HepG2 (cell line): ENCODE measurements at regions not wholly inside any gene's neighbourhood (a gene's known extent, or its start where the extent isn't known, plus 50 kb on each side); places are given as distances from the start of the nearest gene placed in this dataset.

Experiments used
- ATAC-seq: fragments of 200-7000 bp; cut with Tn5 transposase; 3 replicates; pipeline ENCODE4 v1.9.1; 2020; ENCODE audit warnings: mild to moderate bottlenecking, moderate library complexity
- BruUV-seq: library from RNA; stranded (reverse); fragments of 400-500 nt; replicated peaks from 2 replicates; lab custom pipeline; 2021; lab: Mats Ljungman, UMichigan
- CTCF ChIA-PET: fragments of 300-600 bp; formaldehyde crosslinking; extraction: SDS; loops from one replicate; lab custom pipeline; 2021; ENCODE audit warnings: low total read pairs, inconsistent platforms, low intra/inter-chr PET ratio; lab: Yijun Ruan, JAX
- POLR2A ChIA-PET: fragments of 350-600 bp; sonication (Branson Sonifier 250); formaldehyde crosslinking; loops from one replicate; lab custom pipeline; 2020; ENCODE audit warnings: antibody characterized with exemption, inconsistent platforms; lab: Yijun Ruan, JAX
- DNase-seq: peaks from one replicate; pipeline ENCODE4 v3.0.0-alpha.2; 2015; ENCODE audit warnings: low spot score
- FAIRE-seq: peaks from 3 replicates; lab custom pipeline; 2011; peaks lifted over from hg19 to GRCh38; lab: Jason Lieb, UNC
- H2AFZ ChIP-seq: one replicate; pipeline ENCODE4 v1.6.1; 2011; ENCODE audit warnings: low read length, inconsistent platforms
- H3K27ac ChIP-seq: fragments of 300-600 bp; 3 replicates; pipeline ENCODE4 v1.8.0; 2011; ENCODE audit warnings: mixed run types, mild to moderate bottlenecking, mixed read lengths, low read length, inconsistent platforms; ENCODE audit not compliant: insufficient read depth; ENCODE audit errors: extremely low read length
- H3K27me3 ChIP-seq, 2 experiments: fragments of 200-600 bp in 1 of 2; 2 replicates in 1 of 2; 3 replicates in 1 of 2; pipeline versions ENCODE4 v1.6.0 to v1.8.0; 2011; ENCODE audit warnings: low read length in 2 of 2, mild to moderate bottlenecking in 2 of 2, moderate library complexity in 2 of 2, inconsistent platforms in 1 of 2; ENCODE audit not compliant: insufficient read depth in 2 of 2, control insufficient read depth in 1 of 2
- H3K36me3 ChIP-seq, 2 experiments: fragments of 200-600 bp in 1 of 2; replicated peaks in 1 of 2; 2 replicates in 1 of 2; 3 replicates in 1 of 2; pipeline versions ENCODE4 v1.5.1 to v1.8.0; 2011; ENCODE audit warnings: low read length in 2 of 2, inconsistent platforms in 1 of 2; ENCODE audit not compliant: insufficient read depth in 2 of 2, control insufficient read depth in 1 of 2
- H3K4me1 ChIP-seq: 2 replicates; pipeline ENCODE4 v1.5.1; 2012; ENCODE audit warnings: low read length, inconsistent platforms; ENCODE audit not compliant: insufficient read depth
- H3K4me2 ChIP-seq: 2 replicates; pipeline ENCODE4 v1.6.0; 2011; ENCODE audit warnings: low read depth, low read length, inconsistent platforms
- H3K4me3 ChIP-seq, 3 experiments: fragments of 200-600 bp in 1 of 3; sonication (generic), shearing (Covaris generic) in 1 of 3; replicated peaks in 1 of 3; 2 replicates each; pipeline ENCODE4 v1.5.1; 2011 to 2016; ENCODE audit warnings: low read length in 3 of 3, inconsistent platforms in 2 of 3, low read depth in 2 of 3, mild to moderate bottlenecking in 2 of 3, control low read depth in 1 of 3, mixed read lengths in 1 of 3; ENCODE audit not compliant: insufficient read depth in 1 of 3
- H3K79me2 ChIP-seq: one replicate; pipeline ENCODE4 v1.6.1; 2011; ENCODE audit warnings: low read length, inconsistent platforms; ENCODE audit not compliant: insufficient read depth
- H3K9ac ChIP-seq: 2 replicates; pipeline ENCODE4 v1.6.0; 2011; ENCODE audit warnings: mild to moderate bottlenecking, low read depth, low read length, inconsistent platforms; ENCODE audit not compliant: insufficient read depth
- H3K9me3 ChIP-seq: 2 replicates; pipeline ENCODE4 v1.5.1; 2012; ENCODE audit warnings: mild to moderate bottlenecking, low read length
- H4K20me1 ChIP-seq: 2 replicates; pipeline ENCODE4 v1.6.0; 2011; ENCODE audit warnings: inconsistent platforms, mild to moderate bottlenecking, low read length, moderate library complexity; ENCODE audit not compliant: insufficient read depth
- CEBPG ChIP-seq: IDR thresholded peaks from 2 replicates; pipeline ENCODE4 v1.6.1; 2016
- HNRNPUL1 ChIP-seq: fragments of 200-400 bp; formaldehyde crosslinking; IDR thresholded peaks from 2 replicates; pipeline ENCODE4 v1.6.1; 2017; ENCODE audit warnings: low read depth, mild to moderate bottlenecking, low read length, moderate library complexity
- MXD4 ChIP-seq: IDR thresholded peaks from 2 replicates; pipeline ENCODE4 v1.6.1; 2016; ENCODE audit warnings: mild to moderate bottlenecking, missing biosample characterization, missing genetic modification reagents
- PITX1 ChIP-seq: sonication (generic); formaldehyde crosslinking; IDR thresholded peaks from 2 replicates; pipeline ENCODE4 v1.5.1; 2020; ENCODE audit warnings: mild to moderate bottlenecking, missing genetic modification reagents
- ZNF33B ChIP-seq: sonication (generic); formaldehyde crosslinking; IDR thresholded peaks from 2 replicates; pipeline ENCODE4 v1.5.1; 2020; ENCODE audit warnings: mild to moderate bottlenecking, missing genetic modification reagents
- ZNF629 ChIP-seq: sonication (generic); formaldehyde crosslinking; conservative IDR thresholded peaks from 2 replicates; pipeline ENCODE4 v1.5.0; 2020; ENCODE audit warnings: missing genetic modification reagents
- WGBS: methylation state at CpG from one replicate; pipeline ENCODE4 v1.1.6; 2017; ENCODE audit warnings: low lambda C conversion rate; 5-methylcytosine and 5-hydroxymethylcytosine counted together
- in situ Hi-C: cut with HindIII; loops from 2 replicates; pipeline ENCODE4 v1.10.0; 2017; ENCODE audit warnings: low pct_unique_long_range_greater_than_20kb; ENCODE audit not compliant: extremely low pct_ligation_motif_present
- intact Hi-C: fragments of 100-400 bp; cut with micrococcal nuclease; formaldehyde crosslinking; loops from one replicate; pipeline ENCODE4 v1.10.0; 2022; ENCODE audit not compliant: unreplicated experiment
- TF ChIP-seq, protein P1 (sequence below): fragments of 450-650 bp; IDR thresholded peaks from 2 replicates; pipeline ENCODE4 v1.6.1; 2017; ENCODE audit warnings: mild to moderate bottlenecking
- TF ChIP-seq, protein P2 (sequence below): sonication (generic); formaldehyde crosslinking; IDR thresholded peaks from 2 replicates; pipeline ENCODE4 v1.4.0; 2020; ENCODE audit warnings: low read depth, mild to moderate bottlenecking, missing genetic modification reagents
- TF ChIP-seq, protein P3 (sequence below): sonication (generic); formaldehyde crosslinking; IDR thresholded peaks from 2 replicates; pipeline ENCODE4 v1.5.1; 2020; ENCODE audit warnings: mild to moderate bottlenecking, missing genetic modification reagents, moderate library complexity

DNA sequence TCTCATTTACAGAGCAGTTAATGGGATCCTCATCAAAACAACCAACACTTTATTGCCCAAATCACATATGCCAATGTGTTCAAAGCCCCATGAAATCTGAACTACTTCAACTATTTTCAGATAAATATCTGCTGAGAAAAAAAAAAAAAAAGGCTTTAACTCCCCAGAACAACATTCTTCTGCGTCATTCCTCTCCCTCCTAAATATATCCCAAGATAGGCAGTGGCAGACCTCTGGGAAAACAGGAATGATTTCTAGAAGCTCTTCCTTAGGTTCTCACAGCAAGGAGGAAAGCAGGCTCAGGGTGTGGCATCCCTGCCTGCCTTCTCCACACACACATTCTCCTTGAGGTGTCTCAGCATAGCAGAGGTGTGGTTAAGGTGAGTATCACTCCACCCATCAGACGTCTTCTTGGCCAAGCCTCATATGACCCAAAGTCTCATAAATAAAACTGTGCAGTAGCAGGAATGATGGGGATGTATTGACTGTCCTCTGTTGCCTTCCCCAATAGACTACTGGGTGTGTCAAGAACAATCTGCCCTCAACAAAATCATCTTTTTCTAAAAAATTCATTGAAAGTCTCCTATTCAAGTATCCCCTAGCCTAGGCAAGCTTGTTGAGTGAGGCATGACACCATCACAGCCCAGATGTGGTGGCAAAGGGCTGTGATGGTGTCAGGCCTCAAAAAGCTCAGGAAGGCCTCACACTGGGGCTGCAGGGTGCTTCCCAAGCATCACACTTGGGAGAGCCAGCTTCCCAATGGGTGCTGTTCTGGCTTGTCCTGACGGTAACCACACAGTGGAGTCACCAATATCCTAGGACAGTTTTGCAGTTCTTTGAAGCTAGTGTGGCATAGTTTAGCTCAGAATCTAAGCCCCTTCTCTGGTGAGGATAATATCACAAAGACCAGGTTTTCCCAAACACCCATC, 135.4 kb upstream of the SOX9 start:
- no peak for TF ChIP-seq MXD4 (CRISPR knock-in tag)
- TF ChIP-seq, protein P1, sequence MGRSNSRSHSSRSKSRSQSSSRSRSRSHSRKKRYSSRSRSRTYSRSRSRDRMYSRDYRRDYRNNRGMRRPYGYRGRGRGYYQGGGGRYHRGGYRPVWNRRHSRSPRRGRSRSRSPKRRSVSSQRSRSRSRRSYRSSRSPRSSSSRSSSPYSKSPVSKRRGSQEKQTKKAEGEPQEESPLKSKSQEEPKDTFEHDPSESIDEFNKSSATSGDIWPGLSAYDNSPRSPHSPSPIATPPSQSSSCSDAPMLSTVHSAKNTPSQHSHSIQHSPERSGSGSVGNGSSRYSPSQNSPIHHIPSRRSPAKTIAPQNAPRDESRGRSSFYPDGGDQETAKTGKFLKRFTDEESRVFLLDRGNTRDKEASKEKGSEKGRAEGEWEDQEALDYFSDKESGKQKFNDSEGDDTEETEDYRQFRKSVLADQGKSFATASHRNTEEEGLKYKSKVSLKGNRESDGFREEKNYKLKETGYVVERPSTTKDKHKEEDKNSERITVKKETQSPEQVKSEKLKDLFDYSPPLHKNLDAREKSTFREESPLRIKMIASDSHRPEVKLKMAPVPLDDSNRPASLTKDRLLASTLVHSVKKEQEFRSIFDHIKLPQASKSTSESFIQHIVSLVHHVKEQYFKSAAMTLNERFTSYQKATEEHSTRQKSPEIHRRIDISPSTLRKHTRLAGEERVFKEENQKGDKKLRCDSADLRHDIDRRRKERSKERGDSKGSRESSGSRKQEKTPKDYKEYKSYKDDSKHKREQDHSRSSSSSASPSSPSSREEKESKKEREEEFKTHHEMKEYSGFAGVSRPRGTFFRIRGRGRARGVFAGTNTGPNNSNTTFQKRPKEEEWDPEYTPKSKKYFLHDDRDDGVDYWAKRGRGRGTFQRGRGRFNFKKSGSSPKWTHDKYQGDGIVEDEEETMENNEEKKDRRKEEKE = no peak
- ChIA-PET POLR2A (no interaction called here), CTCF (no interaction called here)
- Histone ChIP-seq H3K79me2 (no peaks in the 10 kb centered on the region), H3K27ac (no peak overlapping the region), H4K20me1 (no peaks in the 10 kb centered on the region), H3K4me2 (no peak overlapping the region), H3K27me3 (no peaks in the 10 kb centered on the region; a peak in 1 of 5 replicates), H3K9me3 (no peaks in the 10 kb centered on the region), H3K4me3 (no peak overlapping the region), H3K36me3 (no peaks in the 10 kb centered on the region), H3K4me1 (no peaks in the 10 kb centered on the region), H3K9ac (no peak overlapping the region), H2AFZ (no peak overlapping the region)
- intact Hi-C loops (no loop called here), in situ Hi-C loops (no loop called here)
- FAIRE-seq = no peak
- ATAC-seq = no peak
- DNase-seq = no peak
- WGBS = 9% methylated on average over 3 of the region's 3 CpGs
- no TSS peak for BruUV-seq

DNA sequence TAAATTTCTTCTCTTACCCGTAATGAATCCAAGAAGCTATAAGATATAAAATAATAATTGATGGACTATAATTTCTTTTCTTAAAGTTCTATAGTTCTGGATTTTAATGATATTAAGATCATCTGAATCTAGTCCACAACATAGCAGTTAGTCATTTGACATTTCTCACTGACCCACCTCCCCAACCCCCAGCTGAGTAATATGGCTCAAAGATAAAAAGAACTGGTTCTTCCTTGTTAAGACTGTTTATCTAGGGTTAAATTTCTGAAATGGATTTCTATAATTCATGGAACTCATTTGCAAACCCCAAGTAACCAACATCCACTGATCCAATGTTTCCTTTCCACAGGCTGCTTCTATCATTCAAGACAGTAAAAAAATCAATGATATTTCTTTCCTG, 133.9 kb upstream of the SOX9 start:
- FAIRE-seq (no peak), DNase-seq (no peak), ATAC-seq (no peak)
- no peaks in the 10 kb centered on the region; a peak in 1 of 5 replicates for H3K27me3 ChIP-seq
- POLR2A ChIA-PET = no interaction called here
- no peaks in the 10 kb centered on the region for H3K36me3 ChIP-seq
- H3K9ac ChIP-seq = no peak overlapping the region
- CTCF ChIA-PET = no interaction called here
- in situ Hi-C loops = no loop called here
- H4K20me1 ChIP-seq = no peaks in the 10 kb centered on the region
- no peak overlapping the region for H3K4me2 ChIP-seq
- BruUV-seq = no TSS peak
- H3K4me1 ChIP-seq = no peaks in the 10 kb centered on the region
- no peaks in the 10 kb centered on the region for H3K79me2 ChIP-seq
- H2AFZ ChIP-seq = no peak overlapping the region
- intact Hi-C loops = no loop called here
- H3K4me3 ChIP-seq = no peak overlapping the region
- no peaks in the 10 kb centered on the region for H3K9me3 ChIP-seq
- H3K27ac ChIP-seq = no peak overlapping the region
- WGBS = 2% methylated on average over 1 of the region's 1 CpG
- no peak for TF ChIP-seq PITX1 (CRISPR knock-in tag)
- TF ChIP-seq ZNF629 (CRISPR knock-in tag) = no peak
- TF ChIP-seq, protein P2, sequence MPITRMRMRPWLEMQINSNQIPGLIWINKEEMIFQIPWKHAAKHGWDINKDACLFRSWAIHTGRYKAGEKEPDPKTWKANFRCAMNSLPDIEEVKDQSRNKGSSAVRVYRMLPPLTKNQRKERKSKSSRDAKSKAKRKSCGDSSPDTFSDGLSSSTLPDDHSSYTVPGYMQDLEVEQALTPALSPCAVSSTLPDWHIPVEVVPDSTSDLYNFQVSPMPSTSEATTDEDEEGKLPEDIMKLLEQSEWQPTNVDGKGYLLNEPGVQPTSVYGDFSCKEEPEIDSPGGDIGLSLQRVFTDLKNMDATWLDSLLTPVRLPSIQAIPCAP (CRISPR knock-in tag) = no peak
- no peak for TF ChIP-seq MXD4 (CRISPR knock-in tag)
- TF ChIP-seq, protein P3, sequence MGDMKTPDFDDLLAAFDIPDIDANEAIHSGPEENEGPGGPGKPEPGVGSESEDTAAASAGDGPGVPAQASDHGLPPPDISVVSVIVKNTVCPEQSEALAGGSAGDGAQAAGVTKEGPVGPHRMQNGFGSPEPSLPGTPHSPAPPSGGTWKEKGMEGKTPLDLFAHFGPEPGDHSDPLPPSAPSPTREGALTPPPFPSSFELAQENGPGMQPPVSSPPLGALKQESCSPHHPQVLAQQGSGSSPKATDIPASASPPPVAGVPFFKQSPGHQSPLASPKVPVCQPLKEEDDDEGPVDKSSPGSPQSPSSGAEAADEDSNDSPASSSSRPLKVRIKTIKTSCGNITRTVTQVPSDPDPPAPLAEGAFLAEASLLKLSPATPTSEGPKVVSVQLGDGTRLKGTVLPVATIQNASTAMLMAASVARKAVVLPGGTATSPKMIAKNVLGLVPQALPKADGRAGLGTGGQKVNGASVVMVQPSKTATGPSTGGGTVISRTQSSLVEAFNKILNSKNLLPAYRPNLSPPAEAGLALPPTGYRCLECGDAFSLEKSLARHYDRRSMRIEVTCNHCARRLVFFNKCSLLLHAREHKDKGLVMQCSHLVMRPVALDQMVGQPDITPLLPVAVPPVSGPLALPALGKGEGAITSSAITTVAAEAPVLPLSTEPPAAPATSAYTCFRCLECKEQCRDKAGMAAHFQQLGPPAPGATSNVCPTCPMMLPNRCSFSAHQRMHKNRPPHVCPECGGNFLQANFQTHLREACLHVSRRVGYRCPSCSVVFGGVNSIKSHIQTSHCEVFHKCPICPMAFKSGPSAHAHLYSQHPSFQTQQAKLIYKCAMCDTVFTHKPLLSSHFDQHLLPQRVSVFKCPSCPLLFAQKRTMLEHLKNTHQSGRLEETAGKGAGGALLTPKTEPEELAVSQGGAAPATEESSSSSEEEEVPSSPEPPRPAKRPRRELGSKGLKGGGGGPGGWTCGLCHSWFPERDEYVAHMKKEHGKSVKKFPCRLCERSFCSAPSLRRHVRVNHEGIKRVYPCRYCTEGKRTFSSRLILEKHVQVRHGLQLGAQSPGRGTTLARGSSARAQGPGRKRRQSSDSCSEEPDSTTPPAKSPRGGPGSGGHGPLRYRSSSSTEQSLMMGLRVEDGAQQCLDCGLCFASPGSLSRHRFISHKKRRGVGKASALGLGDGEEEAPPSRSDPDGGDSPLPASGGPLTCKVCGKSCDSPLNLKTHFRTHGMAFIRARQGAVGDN = no peak
- TF ChIP-seq CEBPG (CRISPR knock-in tag) = no peak
- no peak for TF ChIP-seq HNRNPUL1
- no peak for TF ChIP-seq ZNF33B (CRISPR knock-in tag)
